Mucosa of gallbladder (tissue), 1 donor: ENCODE measurements at regions not wholly inside any gene's neighbourhood (a gene's known extent, or its start where the extent isn't known, plus 50 kb on each side); places are given as distances from the start of the nearest gene placed in this dataset.

Experiments
- DNase-seq: peaks from one replicate; pipeline ENCODE4 v3.0.0-alpha.2; 2020; ENCODE audit warnings: low spot score
- donor health status: DM: no; HTN: no; CAD: no.

GRCh38 chr1:30035522-30036228 is 687.7 kb downstream of the MATN1 start:
- DNase-seq = no peak

GRCh38 chr1:30034627-30035521 is 688.5 kb downstream of the MATN1 start:
- no peak for DNase-seq

GRCh38 chr1:30034105-30034626 is 689.2 kb downstream of the MATN1 start:
- no peak for DNase-seq

GRCh38 chr1:30033256-30034104 is 689.9 kb downstream of the MATN1 start:
- no peak for DNase-seq

- no peak for DNase-seq
Observed at GRCh38 chr1:30032302-30032701, 691.1 kb downstream of the MATN1 start.

- DNase-seq = no peak
Observed at GRCh38 chr1:30029677-30030076, 693.7 kb downstream of the MATN1 start.

GRCh38 chr1:30028939-30029338 is 694.4 kb downstream of the MATN1 start:
- no peak for DNase-seq

GRCh38 chr1:30028283-30028682 is 695.1 kb downstream of the MATN1 start:
- no peak for DNase-seq

- no peak for DNase-seq
Observed at GRCh38 chr1:30027247-30027646, 696.1 kb downstream of the MATN1 start.

- no peak for DNase-seq
Observed at GRCh38 chr1:30024411-30025195, 698.8 kb downstream of the MATN1 start.

- DNase-seq = no peak
Observed at GRCh38 chr1:30023339-30024022, 699.9 kb downstream of the MATN1 start.

GRCh38 chr1:30014031-30014430 is 709.4 kb downstream of the MATN1 start:
- no peak for DNase-seq

GRCh38 chr1:30012455-30013440 is 710.6 kb downstream of the MATN1 start:
- no peak for DNase-seq

- DNase-seq = no peak
Observed at GRCh38 chr1:30011970-30012369, 711.4 kb downstream of the MATN1 start.

GRCh38 chr1:30010506-30011106 is 712.8 kb downstream of the MATN1 start:
- DNase-seq = no peak

- DNase-seq = no peak
Observed at GRCh38 chr1:30009720-30010119, 713.7 kb downstream of the MATN1 start.

GRCh38 chr1:30008998-30009657 is 714.3 kb downstream of the MATN1 start:
- DNase-seq = peak; percentile 18

GRCh38 chr1:30008372-30008997 is 714.9 kb downstream of the MATN1 start:
- DNase-seq = no peak
